K562 (cell line): ENCODE measurements at regions not wholly inside any gene's neighbourhood (a gene's known extent, or its start where the extent isn't known, plus 50 kb on each side); places are given as distances from the start of the nearest gene placed in this dataset.

Experiments used
- ATAC-seq: fragments of 200-7000 bp; cut with Tn5 transposase; 3 replicates; pipeline ENCODE4 v1.9.1; 2020; ENCODE audit warnings: moderate library complexity
- BruUV-seq: library from RNA; stranded (reverse); fragments of 400-500 nt; replicated peaks from 2 replicates; lab custom pipeline; 2021; lab: Mats Ljungman, UMichigan
- CTCF ChIA-PET: fragments of 300-600 bp; formaldehyde crosslinking; extraction: SDS; loops from one replicate; lab custom pipeline; 2021; ENCODE audit warnings: low intra/inter-chr PET ratio; lab: Yijun Ruan, JAX
- POLR2A ChIA-PET: fragments of 300-600, 350-650 bp; sonication (Branson Sonifier 250); formaldehyde crosslinking; extraction: SDS; loops from one replicate; lab custom pipeline; 2021; ENCODE audit warnings: antibody characterized with exemption, inconsistent platforms; lab: Yijun Ruan, JAX
- DNase-seq, 4 experiments: peaks; one replicate each; pipeline versions ENCODE4 v3.0.0 to v3.0.0-alpha.2; 2011 to 2018; ENCODE audit warnings: low spot score in 3 of 4, mixed read lengths in 3 of 4; ENCODE audit errors: extremely low read depth in 1 of 4
- FAIRE-seq: peaks from 2 replicates; lab custom pipeline; 2011; peaks lifted over from hg19 to GRCh38; lab: Jason Lieb, UNC
- H2AFZ ChIP-seq: 2 replicates; pipeline ENCODE4 v1.6.0; 2011; ENCODE audit warnings: low read depth, low read length, control low read depth, inconsistent platforms
- H3K27ac ChIP-seq: fragments of 200-600 bp; 3 replicates; pipeline ENCODE4 v1.8.0; 2011; ENCODE audit warnings: low read depth, mild to moderate bottlenecking, control low read depth, inconsistent platforms, low read length, moderate library complexity, mixed read lengths; ENCODE audit errors: extremely low read depth
- H3K27me3 ChIP-seq, 2 experiments: fragments of 300-600 bp in 1 of 2; 2 replicates in 1 of 2; 3 replicates in 1 of 2; pipeline versions ENCODE4 v1.6.0 to v1.8.0; 2011; ENCODE audit warnings: inconsistent platforms in 2 of 2, low read length in 2 of 2, mild to moderate bottlenecking in 1 of 2, mixed read lengths in 1 of 2, moderate library complexity in 1 of 2; ENCODE audit not compliant: control insufficient read depth in 2 of 2, insufficient read depth in 2 of 2
- H3K36me3 ChIP-seq: fragments of 300-600 bp; 3 replicates; pipeline ENCODE4 v1.8.0; 2011; ENCODE audit warnings: mild to moderate bottlenecking, low read length, inconsistent platforms; ENCODE audit not compliant: control insufficient read depth, insufficient read depth
- H3K4me1 ChIP-seq, 2 experiments: fragments of 200-600 bp in 1 of 2; replicated peaks in 1 of 2; 2 replicates in 1 of 2; 3 replicates in 1 of 2; pipeline versions ENCODE4 v1.5.1 to v1.8.0; 2011; ENCODE audit warnings: inconsistent platforms in 2 of 2, low read length in 2 of 2, mild to moderate bottlenecking in 1 of 2, mixed read lengths in 1 of 2, moderate library complexity in 1 of 2; ENCODE audit not compliant: control insufficient read depth in 2 of 2, insufficient read depth in 2 of 2
- H3K4me2 ChIP-seq: 2 replicates; pipeline ENCODE4 v1.6.1; 2011; ENCODE audit warnings: low read length, control low read depth, inconsistent platforms, mixed read lengths; ENCODE audit not compliant: insufficient read depth
- H3K4me3 ChIP-seq: fragments of 200-600 bp; sonication (generic), shearing (Covaris generic); 2 replicates; pipeline ENCODE4 v1.5.1; 2016; ENCODE audit warnings: control low read depth, inconsistent platforms
- H3K79me2 ChIP-seq: fragments of 200-600 bp; 3 replicates; pipeline ENCODE4 v1.8.0; 2011; ENCODE audit warnings: low read length, inconsistent platforms; ENCODE audit not compliant: control insufficient read depth, insufficient read depth
- H3K9ac ChIP-seq, 2 experiments: 2 replicates each; pipeline versions ENCODE4 v1.6.0 to v1.6.1; 2011; ENCODE audit warnings: low read depth in 2 of 2, low read length in 2 of 2, control low read depth in 1 of 2, inconsistent platforms in 1 of 2, mild to moderate bottlenecking in 1 of 2, mixed read lengths in 1 of 2; ENCODE audit not compliant: insufficient read depth in 1 of 2
- H3K9me1 ChIP-seq: one replicate; pipeline ENCODE4 v1.6.0; 2011; ENCODE audit warnings: inconsistent platforms, mild to moderate bottlenecking, low read length, moderate library complexity; ENCODE audit not compliant: control insufficient read depth, insufficient read depth
- H3K9me3 ChIP-seq: replicated peaks from 2 replicates; pipeline ENCODE4 v1.5.1; 2011; ENCODE audit warnings: low read depth, low read length, inconsistent platforms; ENCODE audit not compliant: control insufficient read depth, insufficient read depth
- H4K20me1 ChIP-seq: replicated peaks from 2 replicates; pipeline ENCODE4 v1.6.1; 2011; ENCODE audit warnings: low read length, inconsistent platforms, mixed read lengths; ENCODE audit not compliant: control insufficient read depth, insufficient read depth
- ARID3B ChIP-seq: fragments of 250-450 bp; sonication (Bioruptor Pico); IDR thresholded peaks from 2 replicates; pipeline ENCODE4 v1.4.0; 2020; ENCODE audit warnings: borderline replicate concordance
- ZBTB5 ChIP-seq: fragments of 450-650 bp; IDR thresholded peaks from 2 replicates; pipeline ENCODE4 v1.6.1; 2017; ENCODE audit warnings: antibody characterized with exemption
- ZNF398 ChIP-seq: fragments of 250-450 bp; sonication (Bioruptor Pico); IDR thresholded peaks from 2 replicates; pipeline ENCODE4 v1.8.0; 2021; ENCODE audit warnings: moderate library complexity, mild to moderate bottlenecking, inconsistent platforms
- WGBS: fragments of 100-300 bp; shearing (Covaris generic); methylation state at CpG from one replicate; pipeline ENCODE4 v1.1.6; 2016; ENCODE audit warnings: low coverage, mixed read lengths; ENCODE audit not compliant: insufficient coverage; ENCODE audit errors: missing lambda C conversion rate; 5-methylcytosine and 5-hydroxymethylcytosine counted together
- in situ Hi-C: fragments of 300-500 bp; cut with MboI; formaldehyde crosslinking; loops from 4 replicates; pipeline ENCODE4 v1.15.0; 2018; ENCODE audit warnings: inconsistent platforms, mixed read lengths
- intact Hi-C: fragments of 100-400 bp; cut with micrococcal nuclease; formaldehyde crosslinking; loops from 2 replicates; pipeline ENCODE4 v1.14.2; 2022

GRCh38 chr4:157803845-157804521 lies 368.8 kb downstream of the GASK1B start (continued):
- no peak for TF ChIP-seq ARID3B (CRISPR knock-in tag)
- no peak for TF ChIP-seq ZBTB5

GRCh38 chr4:157803421-157803820 lies 369.4 kb downstream of the GASK1B start:
- Histone ChIP-seq H3K27ac (no peak overlapping the region), H3K79me2 (no peaks in the 10 kb centered on the region), H3K27me3 (no peaks in the 10 kb centered on the region), H3K4me1 (no peaks in the 10 kb centered on the region), H3K9ac (no peak overlapping the region), H3K4me2 (no peak overlapping the region), H2AFZ (no peak overlapping the region), H3K9me1 (no peaks in the 10 kb centered on the region), H4K20me1 (no peaks in the 10 kb centered on the region), H3K36me3 (no peaks in the 10 kb centered on the region), H3K4me3 (no peak overlapping the region), H3K9me3 (no peaks in the 10 kb centered on the region)
- ATAC-seq (no peak), FAIRE-seq (no peak), DNase-seq (no peak)
- WGBS: 0% methylated on average over 3 of the region's 3 CpGs
- no peak for TF ChIP-seq ZNF398
- no TSS peak for BruUV-seq
- ChIA-PET POLR2A (no interaction called here), CTCF (no interaction called here)
- intact Hi-C loops (no loop called here), in situ Hi-C loops (no loop called here)
